Small intestine (tissue), 7 donors: ENCODE measurements at regions not wholly inside any gene's neighbourhood (a gene's known extent, or its start where the extent isn't known, plus 50 kb on each side); places are given as distances from the start of the nearest gene placed in this dataset.

Source experiments
- DNase-seq, 2 donors: peaks; one replicate each; pipeline versions ENCODE4 v3.0.0 to v3.0.0-alpha.2; 2013
- FAIRE-seq: peaks from 2 replicates; lab custom pipeline; 2012; peaks lifted over from hg19 to GRCh38; lab: Jason Lieb, UNC
- H3K27ac ChIP-seq, 3 donors: one replicate each; pipeline ENCODE4 v1.5.1; 2013; ENCODE audit warnings: low read length in 2 of 3, mild to moderate bottlenecking in 2 of 3, control low read depth in 1 of 3, inconsistent platforms in 1 of 3, low read depth in 1 of 3, moderate library complexity in 1 of 3
- H3K27me3 ChIP-seq, 3 donors: one replicate each; pipeline ENCODE4 v1.6.1; 2013; ENCODE audit warnings: low read length in 3 of 3, inconsistent platforms in 1 of 3; ENCODE audit not compliant: control insufficient read depth in 3 of 3, insufficient read depth in 3 of 3
- H3K36me3 ChIP-seq, 3 donors: one replicate each; pipeline ENCODE4 v1.6.1; 2013; ENCODE audit warnings: low read length in 3 of 3, inconsistent platforms in 1 of 3, low read depth in 1 of 3, mild to moderate bottlenecking in 1 of 3, moderate library complexity in 1 of 3; ENCODE audit not compliant: control insufficient read depth in 3 of 3, insufficient read depth in 2 of 3
- H3K4me1 ChIP-seq, 3 donors: one replicate each; pipeline ENCODE4 v1.6.1; 2013; ENCODE audit warnings: low read length in 2 of 3, inconsistent platforms in 1 of 3, low read depth in 1 of 3, mild to moderate bottlenecking in 1 of 3, moderate library complexity in 1 of 3; ENCODE audit not compliant: control insufficient read depth in 3 of 3, insufficient read depth in 2 of 3
- H3K4me3 ChIP-seq, 3 donors: one replicate each; pipeline ENCODE4 v1.5.1; 2013; ENCODE audit warnings: low read length in 3 of 3, control low read depth in 1 of 3, inconsistent platforms in 1 of 3, low read depth in 1 of 3, mild to moderate bottlenecking in 1 of 3, moderate library complexity in 1 of 3
- H3K9me3 ChIP-seq, 2 donors: one replicate each; pipeline ENCODE4 v1.6.1; 2013; ENCODE audit warnings: low read depth in 1 of 2, low read length in 1 of 2; ENCODE audit not compliant: control insufficient read depth in 2 of 2, insufficient read depth in 1 of 2
- WGBS, 3 donors: extraction: QIAGEN DNeasy Blood & Tissue Kit; methylation state at CpG; one replicate each; pipeline ENCODE4 v1.1.7; 2013; 5-methylcytosine and 5-hydroxymethylcytosine counted together
- donor health status: healthy with polysubstance abuse.
- donor health status: control.
- donor health status: control.
- donor health status: Bipolar disorder and iron deficiency.
- donor health status: healthy.

GRCh38 chr4:178738026-178738425 is 1295.8 kb upstream of the AGA start:
- Histone ChIP-seq H3K4me3 (no peak overlapping the region), H3K27ac (no peak overlapping the region), H3K4me1 (no peaks in the 10 kb centered on the region), H3K27me3 (no peaks in the 10 kb centered on the region), H3K9me3 (no peaks in the 10 kb centered on the region), H3K36me3 (no peaks in the 10 kb centered on the region)
- DNase-seq, result no peak
- 82 to 86% (median 84%) methylated on average over 4 of the region's 4 CpGs for WGBS, 3 donors
- FAIRE-seq, result no peak

GRCh38 chr4:178745203-178745602 is 1303.0 kb upstream of the AGA start:
- WGBS, 3 donors, result 92 to 97% (median 97%) methylated on average over 1 of the region's 1 CpG
- no peaks in the 10 kb centered on the region for H3K4me1 ChIP-seq
- H3K27me3 ChIP-seq, result no peaks in the 10 kb centered on the region
- no peaks in the 10 kb centered on the region for H3K9me3 ChIP-seq
- no peak overlapping the region for H3K27ac ChIP-seq
- H3K4me3 ChIP-seq, result no peak overlapping the region
- H3K36me3 ChIP-seq, result no peaks in the 10 kb centered on the region
- no peak for FAIRE-seq
- DNase-seq, result no peak

- Histone ChIP-seq H3K36me3 (no peaks in the 10 kb centered on the region), H3K4me3 (no peak overlapping the region), H3K4me1 (no peaks in the 10 kb centered on the region), H3K27ac (no peak overlapping the region), H3K27me3 (no peaks in the 10 kb centered on the region), H3K9me3 (no peaks in the 10 kb centered on the region)
- FAIRE-seq (no peak), DNase-seq (no peak)
- WGBS, 3 donors, result 27 to 45% (median 34%) methylated on average over 2 of the region's 2 CpGs
Observed at GRCh38 chr4:178752954-178753525, 1310.8 kb upstream of the AGA start.

GRCh38 chr4:178778496-178778895 is 1336.3 kb upstream of the AGA start:
- H3K9me3 ChIP-seq, result no peaks in the 10 kb centered on the region
- H3K4me1 ChIP-seq, result no peaks in the 10 kb centered on the region
- 67 to 78% (median 68%) methylated on average over 8 of the region's 8 CpGs for WGBS, 3 donors
- DNase-seq (no peak), FAIRE-seq (no peak)
- H3K4me3 ChIP-seq, result no peak overlapping the region
- H3K36me3 ChIP-seq, result no peaks in the 10 kb centered on the region
- H3K27ac ChIP-seq, result no peak overlapping the region
- no peaks in the 10 kb centered on the region for H3K27me3 ChIP-seq

- 0 to 19% (median 3%) methylated on average over 1 of the region's 1 CpG for WGBS, 3 donors
- no peaks in the 10 kb centered on the region for H3K36me3 ChIP-seq
- FAIRE-seq (no peak), DNase-seq (no peak)
- no peak overlapping the region for H3K27ac ChIP-seq
- no peaks in the 10 kb centered on the region for H3K9me3 ChIP-seq
- H3K4me3 ChIP-seq, result no peak overlapping the region
- no peaks in the 10 kb centered on the region for H3K4me1 ChIP-seq
- H3K27me3 ChIP-seq, result no peaks in the 10 kb centered on the region
Observed at GRCh38 chr4:178781779-178782178, 1339.5 kb upstream of the AGA start.

- Histone ChIP-seq H3K36me3 (no peaks in the 10 kb centered on the region), H3K4me3 (no peak overlapping the region), H3K27me3 (no peaks in the 10 kb centered on the region), H3K4me1 (no peaks in the 10 kb centered on the region), H3K9me3 (no peaks in the 10 kb centered on the region), H3K27ac (no peak overlapping the region)
- FAIRE-seq (no peak), DNase-seq (no peak)
- 52 to 78% (median 73%) methylated on average over 3 of the region's 3 CpGs for whole genome bisulfite sequencing, 3 donors
Observed at GRCh38 chr4:178784491-178784890, 1342.3 kb upstream of the AGA start.

GRCh38 chr4:178789279-178789678 is 1347.0 kb upstream of the AGA start:
- no peak overlapping the region for H3K27ac ChIP-seq
- no peaks in the 10 kb centered on the region for H3K27me3 ChIP-seq
- no peaks in the 10 kb centered on the region for H3K36me3 ChIP-seq
- H3K9me3 ChIP-seq, result no peaks in the 10 kb centered on the region
- WGBS, 3 donors, result 60 to 71% (median 64%) methylated on average over 3 of the region's 3 CpGs
- DNase-seq (no peak), FAIRE-seq (no peak)
- H3K4me1 ChIP-seq, result no peaks in the 10 kb centered on the region
- no peak overlapping the region for H3K4me3 ChIP-seq

- FAIRE-seq (no peak), DNase-seq (no peak)
- WGBS, 3 donors, result 13 to 24% (median 17%) methylated on average over 2 of the region's 2 CpGs
Observed at GRCh38 chr4:178799204-178799603, 1357.0 kb upstream of the AGA start.

GRCh38 chr4:178808106-178808505 is 1365.9 kb upstream of the AGA start:
- Histone ChIP-seq H3K27ac (no peak overlapping the region), H3K27me3 (no peaks in the 10 kb centered on the region), H3K4me3 (no peak overlapping the region), H3K4me1 (no peaks in the 10 kb centered on the region), H3K9me3 (no peaks in the 10 kb centered on the region), H3K36me3 (no peaks in the 10 kb centered on the region)
- 37 to 42% (median 42%) methylated on average over 1 of the region's 1 CpG for WGBS, 3 donors
- DNase-seq (no peak), FAIRE-seq (no peak)

More at GRCh38 chr4:178799204-178799603, 1357.0 kb upstream of the AGA start:
- H3K36me3 ChIP-seq, result no peaks in the 10 kb centered on the region
- no peak overlapping the region for H3K27ac ChIP-seq
- H3K9me3 ChIP-seq, result no peaks in the 10 kb centered on the region
- no peak overlapping the region for H3K4me3 ChIP-seq
- no peaks in the 10 kb centered on the region for H3K27me3 ChIP-seq
- no peaks in the 10 kb centered on the region for H3K4me1 ChIP-seq
